KOPT-K1 (cell line): ENCODE measurements at regions not wholly inside any gene's neighbourhood (a gene's known extent, or its start where the extent isn't known, plus 50 kb on each side); places are given as distances from the start of the nearest gene placed in this dataset.

Experiments
- H3K27ac ChIP-seq: fragments of 200-600 bp; sonication (generic); 2 replicates; pipeline ENCODE4 v1.5.1; 2016; ENCODE audit warnings: antibody characterized with exemption, mild to moderate bottlenecking, low read depth, low read length; ENCODE audit not compliant: poor library complexity, severe bottlenecking
- H3K36me3 ChIP-seq: fragments of 200-600 bp; sonication (generic); 2 replicates; pipeline ENCODE4 v1.5.1; 2017; ENCODE audit warnings: antibody characterized with exemption, mild to moderate bottlenecking, low read length, moderate library complexity; ENCODE audit not compliant: insufficient read depth
- H3K9me3 ChIP-seq: fragments of 200-600 bp; sonication (generic); 2 replicates; pipeline ENCODE4 v1.5.1; 2017; ENCODE audit warnings: antibody characterized with exemption, low read length, mild to moderate bottlenecking; ENCODE audit not compliant: insufficient read depth, poor library complexity, severe bottlenecking

DNA sequence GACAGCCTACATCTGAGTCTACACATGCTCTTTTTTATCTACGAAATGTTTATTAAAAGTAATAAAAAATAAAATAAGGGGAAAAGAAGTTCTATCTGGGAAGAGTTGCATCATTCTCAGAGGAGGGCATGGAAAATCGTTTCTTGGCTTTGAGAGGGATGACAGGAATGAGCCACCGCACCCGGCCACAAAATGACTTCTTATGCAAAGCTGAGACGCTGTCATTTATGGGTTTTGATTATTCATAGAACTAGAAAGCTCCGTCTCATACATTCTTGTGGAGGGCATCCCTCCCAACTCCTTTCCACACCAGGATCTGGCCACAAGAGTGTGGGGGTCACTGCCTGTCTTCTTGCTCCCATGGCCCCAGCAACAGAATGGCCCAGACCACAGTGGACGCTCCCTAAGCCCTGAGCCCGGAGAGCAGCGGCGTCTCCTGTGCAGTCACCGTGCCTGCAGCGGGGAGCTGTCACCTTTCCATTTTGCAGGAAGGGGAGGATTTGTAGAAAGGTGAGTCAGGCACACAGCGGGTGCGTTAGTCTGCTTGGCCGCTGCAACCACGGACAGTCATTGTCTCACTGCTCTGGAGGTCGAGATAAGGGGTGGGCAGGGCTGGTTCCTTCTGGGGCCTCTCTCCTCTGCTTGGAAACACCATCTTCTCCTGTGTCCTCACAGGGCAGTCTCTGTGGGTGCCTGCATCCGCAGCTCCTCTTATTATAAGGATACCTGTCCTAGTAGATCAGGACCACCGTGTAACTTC is 1388.7 kb downstream of the BRD1 start:
- Histone ChIP-seq H3K9me3 (no peaks in the 10 kb centered on the region), H3K27ac (no peak overlapping the region), H3K36me3 (no peaks in the 10 kb centered on the region)

DNA sequence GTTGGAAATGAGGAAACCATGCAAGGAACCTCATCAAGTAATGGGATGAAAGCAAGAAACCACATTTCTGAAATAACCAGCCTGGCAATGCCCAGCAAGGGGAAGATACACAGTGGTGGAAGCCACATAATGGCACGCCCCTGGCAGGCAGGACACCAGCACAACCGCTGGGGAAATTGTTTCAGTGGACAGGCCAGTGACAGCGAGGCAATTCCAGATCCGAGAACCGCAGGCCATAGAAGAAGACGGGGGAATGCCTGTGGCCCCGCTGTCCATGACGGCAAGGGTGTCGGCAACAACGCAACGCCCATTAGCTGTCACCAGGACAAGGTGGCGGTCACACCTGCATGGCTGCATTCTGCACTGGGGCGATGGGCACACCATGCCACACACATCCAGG is 1389.6 kb downstream of the BRD1 start:
- Histone ChIP-seq H3K9me3 (no peaks in the 10 kb centered on the region), H3K36me3 (no peaks in the 10 kb centered on the region), H3K27ac (no peak overlapping the region)

DNA sequence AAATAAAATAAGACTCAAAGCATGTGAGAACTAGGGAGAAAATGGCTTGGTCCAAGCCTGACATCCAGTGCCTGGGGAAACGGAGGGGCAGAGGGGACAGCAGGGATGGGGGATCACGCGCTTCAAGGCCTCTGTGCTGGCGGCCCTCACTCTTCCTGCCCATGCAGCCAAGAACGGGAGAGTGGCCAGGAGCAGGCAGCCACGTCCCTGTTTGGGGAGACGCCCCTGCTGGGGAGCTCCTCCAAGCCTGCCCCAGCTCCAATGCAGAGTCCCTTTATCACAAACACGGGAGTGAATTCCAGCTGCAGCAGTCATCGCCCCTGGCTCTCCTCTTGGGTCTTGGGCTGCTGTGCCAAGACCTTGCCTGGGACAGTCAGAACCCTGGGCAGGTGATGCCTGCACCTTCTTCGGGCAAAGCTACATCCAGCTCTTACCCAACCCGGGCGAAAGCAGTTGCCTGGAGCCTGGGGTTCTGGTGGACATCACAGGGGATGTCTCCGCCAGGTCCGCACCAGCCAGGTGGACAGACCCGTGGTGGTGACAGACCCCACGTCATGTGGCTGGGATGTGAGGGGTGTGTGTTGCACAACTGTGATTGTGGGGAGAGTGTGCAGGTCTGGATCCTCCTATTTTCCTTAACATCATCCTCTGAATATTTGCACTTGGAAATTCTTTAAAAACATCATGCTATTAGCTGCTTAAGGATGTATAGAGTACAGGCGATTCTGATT is 1391.3 kb downstream of the BRD1 start:
- H3K36me3 ChIP-seq = no peaks in the 10 kb centered on the region
- no peaks in the 10 kb centered on the region for H3K9me3 ChIP-seq
- H3K27ac ChIP-seq = no peak overlapping the region

DNA sequence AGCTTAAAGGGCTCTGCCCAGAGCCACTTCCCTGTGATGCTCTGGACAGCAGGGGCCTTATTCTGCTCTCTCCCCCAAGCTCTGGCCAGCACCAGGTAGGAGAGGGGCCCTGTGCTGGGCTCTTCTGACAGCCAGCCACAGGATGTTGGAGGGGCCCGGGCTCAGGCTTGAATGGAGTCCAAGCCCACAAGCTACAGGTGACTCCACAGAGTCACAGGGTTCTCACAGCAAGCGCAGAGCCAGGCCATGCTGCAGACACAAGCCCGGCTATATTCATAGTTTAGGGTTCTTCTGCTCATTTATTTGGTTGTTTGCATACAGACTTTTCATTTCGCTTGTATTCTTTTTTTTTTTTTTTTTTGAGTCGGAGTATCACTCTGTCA is 1392.8 kb downstream of the BRD1 start:
- no peaks in the 10 kb centered on the region for H3K36me3 ChIP-seq
- H3K27ac ChIP-seq = no peak overlapping the region
- no peaks in the 10 kb centered on the region for H3K9me3 ChIP-seq

DNA sequence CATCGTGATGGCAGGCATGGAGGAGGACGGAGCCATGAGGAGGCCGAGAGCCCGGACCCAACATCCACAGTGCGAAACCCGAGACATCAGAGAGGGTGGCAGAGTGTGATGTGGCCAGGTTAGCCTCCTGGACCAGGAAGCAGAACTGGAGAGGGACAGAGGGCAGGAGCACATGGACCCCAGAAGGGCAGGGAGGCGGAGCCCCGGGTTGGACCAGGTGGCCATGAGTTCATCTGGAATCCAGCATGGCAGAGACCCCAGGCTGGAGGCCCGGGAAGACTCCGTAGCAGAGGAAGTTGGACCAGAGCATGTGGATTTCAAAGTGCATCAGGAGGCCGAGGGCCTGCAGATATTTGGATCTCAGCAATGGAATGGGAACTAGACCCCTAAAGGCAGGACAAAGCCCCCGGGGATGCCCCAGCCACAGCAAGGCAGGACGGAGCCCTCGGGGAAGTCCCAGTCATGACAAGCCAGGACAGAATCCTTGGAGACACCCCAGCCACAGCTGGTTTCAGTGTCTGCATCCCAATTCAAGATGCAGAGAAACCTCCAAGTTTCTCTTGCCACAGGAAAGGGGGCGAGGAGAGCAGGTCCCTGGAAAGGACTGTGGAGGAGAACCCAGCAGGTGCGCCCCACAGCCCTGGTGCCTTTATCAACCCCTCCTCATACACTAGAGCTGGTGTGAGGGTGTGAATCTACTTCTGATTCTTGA is 1393.4 kb downstream of the BRD1 start:
- H3K9me3 ChIP-seq = no peaks in the 10 kb centered on the region
- no peak overlapping the region for H3K27ac ChIP-seq
- no peaks in the 10 kb centered on the region for H3K36me3 ChIP-seq

DNA sequence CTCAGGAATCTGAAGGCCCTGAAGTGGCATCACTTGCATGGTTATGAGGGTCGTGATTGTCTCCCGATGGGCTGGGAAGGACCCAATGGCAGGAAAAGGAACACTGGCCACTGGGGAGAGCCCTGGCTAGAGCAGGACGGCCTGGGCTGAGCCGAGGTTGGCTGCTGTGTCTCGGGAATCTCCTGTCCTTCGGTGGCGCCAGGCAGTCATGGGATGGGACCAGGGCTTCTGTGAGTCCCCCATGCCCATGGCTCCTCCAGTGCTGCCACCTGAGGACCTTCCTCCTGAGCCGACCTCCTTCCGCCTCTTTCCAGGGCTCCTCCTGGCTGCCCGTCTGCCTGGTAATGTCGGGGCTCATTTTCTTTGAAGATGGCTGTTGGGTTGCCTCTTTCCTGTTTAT is 1394.0 kb downstream of the BRD1 start:
- H3K27ac ChIP-seq = no peak overlapping the region
- no peaks in the 10 kb centered on the region for H3K9me3 ChIP-seq
- H3K36me3 ChIP-seq = no peaks in the 10 kb centered on the region

DNA sequence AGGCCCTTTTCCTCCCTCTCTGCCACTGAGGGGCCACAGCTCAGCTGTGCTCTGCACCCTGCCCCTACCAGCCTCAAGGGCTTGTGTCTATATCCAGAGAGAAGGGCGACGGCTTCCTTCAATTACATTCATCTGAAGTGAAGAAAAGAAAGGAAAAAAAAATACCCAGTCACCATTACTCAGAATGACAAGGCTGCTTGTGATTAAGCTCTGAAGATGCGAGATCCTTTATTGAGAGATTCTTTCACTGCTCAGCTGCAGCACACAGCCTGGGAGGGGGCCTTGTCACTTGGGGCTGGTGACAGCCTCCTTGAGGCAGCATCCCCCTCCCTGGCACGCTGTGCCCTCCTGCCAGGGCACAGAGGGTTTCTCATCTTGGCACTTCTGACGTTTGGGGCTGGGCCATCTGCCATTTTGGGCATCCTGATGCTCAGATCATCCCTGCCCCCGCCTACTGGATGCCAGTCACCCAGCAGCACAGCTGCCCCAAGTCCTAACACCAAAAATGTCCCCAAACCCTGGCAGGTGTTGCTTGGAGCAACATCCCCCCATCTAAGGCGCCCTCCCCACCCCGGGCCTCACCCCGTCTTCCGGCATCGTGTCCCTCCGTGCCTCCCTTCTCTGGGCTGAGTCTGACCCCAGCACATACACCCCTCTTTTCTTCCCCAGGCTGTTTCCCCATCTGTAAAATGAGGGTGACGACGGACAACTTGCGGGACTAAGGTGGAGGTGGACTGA is 1394.7 kb downstream of the BRD1 start:
- H3K27ac ChIP-seq = no peak overlapping the region
- no peaks in the 10 kb centered on the region for H3K9me3 ChIP-seq
- no peaks in the 10 kb centered on the region for H3K36me3 ChIP-seq

DNA sequence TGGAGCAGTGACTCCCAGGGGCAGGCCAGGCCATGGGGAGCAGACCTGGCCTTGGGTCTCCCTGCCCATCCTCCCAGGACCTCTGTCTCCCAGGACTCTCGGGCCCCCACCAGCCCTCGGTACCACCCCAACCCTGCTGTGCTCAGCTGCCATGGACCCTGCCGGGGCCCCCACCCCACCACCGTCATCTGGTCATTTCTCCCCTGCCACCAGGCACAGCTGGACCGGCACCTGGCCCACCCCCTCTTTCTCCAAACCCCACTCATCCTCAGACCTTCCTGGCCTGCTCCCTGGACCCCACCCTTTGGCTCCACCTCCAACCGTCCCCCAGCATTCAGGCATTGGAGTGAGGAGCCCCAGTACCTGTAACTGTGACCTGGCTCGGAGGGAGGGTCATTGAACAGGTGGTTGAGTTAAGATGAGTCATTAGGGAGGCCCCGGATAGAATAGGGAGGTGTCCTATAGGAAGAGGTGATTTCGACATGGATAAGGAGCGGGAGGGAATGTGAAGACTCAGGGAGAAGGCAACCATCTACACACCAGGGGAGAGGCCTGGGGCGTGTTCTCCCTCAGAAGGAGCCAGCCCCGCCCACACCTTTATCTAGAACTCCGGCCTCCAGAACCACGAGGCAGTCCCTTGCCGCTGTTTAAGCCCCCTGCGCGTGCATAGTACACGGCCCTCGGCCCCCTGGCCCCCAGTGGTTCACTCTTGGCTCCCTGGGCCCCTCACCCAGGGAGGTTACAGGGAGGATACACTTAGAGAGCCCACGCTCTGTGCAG is 1395.9 kb downstream of the BRD1 start:
- H3K9me3 ChIP-seq = no peaks in the 10 kb centered on the region
- no peaks in the 10 kb centered on the region for H3K36me3 ChIP-seq

DNA sequence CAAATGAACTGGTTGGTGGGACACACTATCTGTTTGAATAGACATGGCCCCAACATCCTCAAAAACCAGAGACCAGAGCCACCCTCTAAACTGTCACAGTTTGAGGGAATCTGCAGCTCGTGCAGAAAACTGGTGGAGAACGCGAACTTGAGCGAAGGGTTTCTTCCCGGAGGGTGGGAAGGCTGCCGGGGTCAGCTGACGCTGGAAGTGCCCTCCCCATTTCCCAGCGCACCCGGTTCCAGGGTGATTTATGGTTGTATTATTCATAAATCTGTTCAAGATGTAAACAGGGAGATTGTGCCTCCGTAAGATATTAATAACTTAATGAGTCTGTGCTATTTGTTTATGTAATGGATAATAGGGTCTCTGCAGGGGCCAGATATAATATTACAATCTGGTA is 1396.7 kb downstream of the BRD1 start:
- H3K36me3 ChIP-seq = no peaks in the 10 kb centered on the region
- no peaks in the 10 kb centered on the region for H3K9me3 ChIP-seq
- H3K27ac ChIP-seq = no peak overlapping the region

More for the DNA sequence above, 1395.9 kb downstream of the BRD1 start:
- H3K27ac ChIP-seq = no peak overlapping the region

DNA sequence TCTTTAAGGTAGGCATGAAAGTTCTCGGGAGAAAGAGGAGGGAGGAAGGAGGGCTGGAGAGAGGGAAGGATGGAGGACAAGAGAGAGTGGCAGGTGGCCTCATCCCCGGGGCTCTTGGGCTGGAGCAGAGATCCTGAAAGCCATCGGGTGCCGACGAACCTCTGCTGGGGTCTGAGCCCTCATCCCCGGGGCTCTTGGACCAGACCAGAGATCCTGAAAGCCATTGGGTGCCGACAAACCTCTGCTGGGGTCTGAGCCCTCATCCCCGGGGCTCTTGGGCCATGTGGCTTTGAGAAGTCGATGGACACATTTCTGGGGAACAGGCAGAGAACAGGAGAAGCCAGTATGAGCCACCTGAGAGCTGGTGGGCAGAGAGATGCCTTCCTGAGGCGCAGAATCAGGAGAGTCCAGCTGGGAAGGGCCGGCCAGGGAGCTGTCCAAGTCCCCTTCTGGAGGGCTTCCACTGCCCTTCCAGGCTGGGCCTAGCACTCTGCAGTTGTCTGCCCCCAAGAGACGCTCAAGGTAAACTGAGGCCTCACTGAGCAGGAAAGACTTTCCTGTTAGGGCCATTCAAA is 1398.1 kb downstream of the BRD1 start:
- Histone ChIP-seq H3K36me3 (no peaks in the 10 kb centered on the region), H3K27ac (no peak overlapping the region), H3K9me3 (no peaks in the 10 kb centered on the region)

DNA sequence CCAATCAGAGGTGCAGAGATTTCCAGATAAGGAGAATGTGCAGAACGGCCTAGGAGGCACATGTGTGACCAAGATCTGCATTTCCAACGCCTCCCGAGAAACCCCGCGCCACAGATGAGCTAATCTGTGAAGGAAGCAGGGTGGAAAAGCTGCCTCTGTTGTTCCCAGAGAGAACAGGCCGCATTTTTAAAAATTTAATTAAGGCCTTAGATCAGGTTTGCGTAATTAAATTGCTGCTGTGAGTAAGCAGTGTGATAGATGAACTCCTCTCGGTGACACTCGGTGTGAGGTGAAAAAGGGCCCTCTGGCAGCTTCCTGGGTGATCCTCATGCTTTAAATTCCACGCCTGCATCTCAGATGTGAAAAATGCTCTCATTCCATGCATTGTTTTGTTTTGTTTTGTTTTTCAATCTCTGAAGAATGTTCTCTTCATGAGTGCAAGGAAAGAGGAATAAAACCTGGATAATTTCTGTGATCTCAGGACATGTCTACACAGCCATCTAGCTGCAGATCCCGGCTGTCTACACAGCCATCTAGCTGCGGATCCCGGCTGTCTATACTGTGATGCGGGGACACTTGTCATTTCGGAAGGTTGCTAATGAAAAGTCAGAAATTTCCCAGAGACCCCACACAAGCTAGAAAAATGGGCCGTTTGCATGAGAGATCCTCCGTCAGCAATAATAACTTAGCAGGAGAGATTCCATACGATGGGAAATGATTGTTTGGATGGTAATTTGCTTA is 1398.9 kb downstream of the BRD1 start:
- H3K27ac ChIP-seq = no peak overlapping the region
- H3K36me3 ChIP-seq = no peaks in the 10 kb centered on the region
- no peaks in the 10 kb centered on the region for H3K9me3 ChIP-seq

DNA sequence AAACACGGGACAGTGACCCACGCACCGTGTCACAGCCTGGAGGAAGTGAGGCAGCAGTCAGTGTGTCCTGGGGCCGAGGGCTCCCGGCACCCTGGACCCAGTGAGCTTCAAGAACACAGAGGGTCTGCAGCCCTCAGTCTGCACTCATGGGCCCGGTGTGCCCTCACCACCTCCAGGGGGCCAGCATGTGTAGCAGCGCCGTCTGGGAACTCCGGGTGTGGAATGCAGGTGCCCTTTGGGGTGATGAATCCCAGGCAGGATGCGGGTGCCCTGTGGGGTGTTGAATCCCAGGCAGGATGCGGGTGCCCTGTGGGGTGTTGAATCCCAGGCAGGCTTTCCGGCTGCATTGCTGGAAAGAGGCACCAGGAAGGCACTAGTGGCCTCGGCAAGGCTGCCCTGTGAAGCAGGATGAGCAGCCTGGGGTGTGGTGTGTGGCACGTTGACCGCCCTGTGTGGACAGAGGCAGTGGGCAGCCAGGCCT is 1399.9 kb downstream of the BRD1 start:
- no peaks in the 10 kb centered on the region for H3K36me3 ChIP-seq
- no peak overlapping the region for H3K27ac ChIP-seq
- no peaks in the 10 kb centered on the region for H3K9me3 ChIP-seq

DNA sequence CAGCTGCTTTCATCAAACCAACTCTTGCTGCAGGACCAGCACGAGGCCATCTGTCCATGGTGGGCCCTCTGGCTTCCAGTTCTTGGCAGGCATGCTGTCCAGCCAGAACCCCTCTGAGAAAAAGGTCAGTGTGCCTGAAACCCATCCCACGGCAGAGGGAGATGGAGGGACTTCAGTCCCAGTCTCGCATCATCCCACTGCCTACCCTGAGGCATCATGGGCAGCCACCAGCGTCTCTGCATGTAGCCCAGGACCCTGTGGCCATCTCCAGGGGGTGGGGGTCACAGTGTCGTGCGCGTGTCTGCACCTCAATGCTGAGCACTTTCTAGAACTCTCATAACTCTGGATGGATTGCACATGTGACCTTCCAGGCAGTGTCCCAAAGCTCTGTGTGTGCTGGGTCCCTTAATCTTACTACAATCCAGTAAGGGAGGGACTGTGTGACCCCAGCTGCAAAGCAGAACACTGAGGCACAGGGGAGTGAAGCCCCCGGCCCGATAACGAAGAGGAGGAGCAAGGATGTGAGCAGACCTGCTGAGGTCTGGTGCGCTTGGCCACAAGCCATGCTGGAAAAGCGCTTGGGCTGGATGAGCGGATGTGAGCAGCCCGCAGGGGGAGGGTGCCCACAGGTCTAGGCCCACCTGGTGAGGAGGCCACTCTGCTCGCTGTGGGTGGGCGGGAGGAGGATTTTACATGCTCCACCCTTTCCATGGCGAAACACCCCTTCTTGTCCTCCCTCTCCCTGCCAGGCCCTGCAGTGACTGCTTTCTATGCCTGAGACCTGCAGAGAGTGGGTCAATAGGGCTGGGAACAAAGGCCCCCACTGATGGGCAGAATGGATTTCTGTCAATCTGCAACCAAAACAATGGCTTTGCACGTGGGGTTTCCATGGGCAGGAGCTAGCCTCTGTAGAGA is 1401.0 kb downstream of the BRD1 start:
- no peaks in the 10 kb centered on the region for H3K9me3 ChIP-seq
- H3K36me3 ChIP-seq = no peaks in the 10 kb centered on the region
- H3K27ac ChIP-seq = no peak overlapping the region
